ENCODE measurements at regions not wholly inside any gene's neighbourhood (a gene's known extent, or its start where the extent isn't known, plus 50 kb on each side); places are given as distances from the start of the nearest gene placed in this dataset.

GRCh38 chr18:61690418-61691138 lies 202.2 kb downstream of the RNF152 start:
- TF ChIP-seq RXRA (IDR thresholded peaks at IDR 0.05; ENCODE audit: borderline replicate concordance, low read depth) (no peak), EZH2phosphoT487 (IDR thresholded peaks at IDR 0.05; ENCODE audit: borderline replicate concordance, low read depth) (no peak), CTCF (IDR thresholded peaks at IDR 0.05) (no peak), POLR2AphosphoS5 (IDR thresholded peaks at IDR 0.05; ENCODE audit: low read depth, low read length) (no peak), GATA2 (CRISPR knock-in tag; IDR thresholded peaks at IDR 0.05) (no peak), TAF1 (IDR thresholded peaks at IDR 0.05; ENCODE audit: borderline replicate concordance, low read depth, low read length) (no peak), MXI1 (IDR thresholded peaks at IDR 0.05; ENCODE audit: low read depth, low read length) (no peak), REST (IDR thresholded peaks at IDR 0.05; ENCODE audit: low read depth, low read length) (no peak), SIN3A (IDR thresholded peaks at IDR 0.05; ENCODE audit: borderline replicate concordance, low read depth, low read length) (no peak), FOXM1 (IDR thresholded peaks at IDR 0.05; ENCODE audit: low read depth) (no peak), USF2 (IDR thresholded peaks at IDR 0.05; ENCODE audit: borderline replicate concordance, low read depth, low read length) (no peak)

Data from SK-N-SH (cell line).